ENCODE measurements at regions not wholly inside any gene's neighbourhood (a gene's known extent, or its start where the extent isn't known, plus 50 kb on each side); places are given as distances from the start of the nearest gene placed in this dataset.

DNA sequence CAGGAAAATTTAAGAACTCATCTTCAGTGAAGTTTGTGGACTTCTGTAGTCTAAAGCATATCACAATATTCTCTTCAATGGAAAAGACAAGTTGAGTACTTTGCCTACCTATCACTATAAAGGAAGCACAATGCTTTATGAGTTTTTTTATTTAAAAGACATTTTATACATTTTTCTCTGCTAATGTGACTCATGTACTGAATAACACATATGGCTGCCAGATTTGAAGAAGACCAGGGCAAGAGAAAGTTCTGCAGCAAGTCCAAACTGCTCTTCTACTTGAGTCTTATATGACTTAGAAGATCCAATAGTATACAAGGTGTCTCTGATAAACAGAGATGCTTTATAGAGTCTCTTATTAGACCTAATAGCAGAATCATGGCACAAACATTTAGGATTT, 978.4 kb downstream of the TLE4 start:
- TF ChIP-seq, protein P1, sequence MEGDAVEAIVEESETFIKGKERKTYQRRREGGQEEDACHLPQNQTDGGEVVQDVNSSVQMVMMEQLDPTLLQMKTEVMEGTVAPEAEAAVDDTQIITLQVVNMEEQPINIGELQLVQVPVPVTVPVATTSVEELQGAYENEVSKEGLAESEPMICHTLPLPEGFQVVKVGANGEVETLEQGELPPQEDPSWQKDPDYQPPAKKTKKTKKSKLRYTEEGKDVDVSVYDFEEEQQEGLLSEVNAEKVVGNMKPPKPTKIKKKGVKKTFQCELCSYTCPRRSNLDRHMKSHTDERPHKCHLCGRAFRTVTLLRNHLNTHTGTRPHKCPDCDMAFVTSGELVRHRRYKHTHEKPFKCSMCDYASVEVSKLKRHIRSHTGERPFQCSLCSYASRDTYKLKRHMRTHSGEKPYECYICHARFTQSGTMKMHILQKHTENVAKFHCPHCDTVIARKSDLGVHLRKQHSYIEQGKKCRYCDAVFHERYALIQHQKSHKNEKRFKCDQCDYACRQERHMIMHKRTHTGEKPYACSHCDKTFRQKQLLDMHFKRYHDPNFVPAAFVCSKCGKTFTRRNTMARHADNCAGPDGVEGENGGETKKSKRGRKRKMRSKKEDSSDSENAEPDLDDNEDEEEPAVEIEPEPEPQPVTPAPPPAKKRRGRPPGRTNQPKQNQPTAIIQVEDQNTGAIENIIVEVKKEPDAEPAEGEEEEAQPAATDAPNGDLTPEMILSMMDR (IDR thresholded peaks at IDR 0.05) = no peak
- no peak for TF ChIP-seq POLR2A (IDR thresholded peaks at IDR 0.05; ENCODE audit: low read depth)
- TF ChIP-seq POLR2AphosphoS5 (IDR thresholded peaks at IDR 0.05) = no peak
